OCI-LY1 (cell line): ENCODE measurements at regions not wholly inside any gene's neighbourhood (a gene's known extent, or its start where the extent isn't known, plus 50 kb on each side); places are given as distances from the start of the nearest gene placed in this dataset.

Source experiments
- H2AFZ ChIP-seq: fragments of 200-600 bp; sonication (generic), shearing (Covaris generic); 2 replicates; pipeline ENCODE4 v1.6.0; 2014; ENCODE audit warnings: antibody characterized with exemption, mild to moderate bottlenecking, low read length
- H3F3A ChIP-seq: fragments of 200-600 bp; sonication (generic), shearing (Covaris generic); 2 replicates; pipeline ENCODE4 v1.6.0; 2014; ENCODE audit warnings: mild to moderate bottlenecking, antibody characterized with exemption, low read length, moderate library complexity; ENCODE audit not compliant: insufficient read depth
- H3K27ac ChIP-seq: fragments of 200-600 bp; sonication (generic); 2 replicates; pipeline ENCODE4 v1.5.1; 2014; ENCODE audit warnings: low read length, mixed run types, mild to moderate bottlenecking, low read depth; ENCODE audit not compliant: poor library complexity, severe bottlenecking
- H3K27me3 ChIP-seq: fragments of 200-600 bp; sonication (generic); 2 replicates; pipeline ENCODE4 v1.6.0; 2014; ENCODE audit warnings: antibody characterized with exemption, mild to moderate bottlenecking, low read length, moderate library complexity; ENCODE audit not compliant: insufficient read depth
- H3K36me3 ChIP-seq: fragments of 200-600 bp; sonication (generic); 2 replicates; pipeline ENCODE4 v1.6.1; 2014; ENCODE audit warnings: mild to moderate bottlenecking, antibody characterized with exemption, low read length, moderate library complexity, mixed read lengths; ENCODE audit not compliant: insufficient read depth
- H3K4me1 ChIP-seq: fragments of 200-600 bp; sonication (generic); 2 replicates; pipeline ENCODE4 v1.5.1; 2014; ENCODE audit warnings: mild to moderate bottlenecking, low read length, moderate library complexity; ENCODE audit not compliant: insufficient read depth, severe bottlenecking
- H3K4me2 ChIP-seq: fragments of 200-600 bp; sonication (generic), shearing (Covaris generic); 2 replicates; pipeline ENCODE4 v1.6.1; 2014; ENCODE audit warnings: low read length
- H3K4me3 ChIP-seq: fragments of 200-600 bp; sonication (generic); 2 replicates; pipeline ENCODE4 v1.5.1; 2014; ENCODE audit warnings: low read length, low read depth, mild to moderate bottlenecking, mixed read lengths; ENCODE audit not compliant: poor library complexity, severe bottlenecking
- H3K79me2 ChIP-seq: fragments of 200-600 bp; shearing (Covaris generic); 2 replicates; pipeline ENCODE4 v1.6.1; 2016; ENCODE audit warnings: mixed run types, low read length, mixed read lengths; ENCODE audit not compliant: insufficient read depth
- H3K9ac ChIP-seq: fragments of 200-600 bp; sonication (generic), shearing (Covaris generic); 2 replicates; pipeline ENCODE4 v1.6.1; 2014; ENCODE audit warnings: mild to moderate bottlenecking, low read length, mixed read lengths
- H3K9me2 ChIP-seq: fragments of 200-600 bp; sonication (generic), shearing (Covaris generic); 2 replicates; pipeline ENCODE4 v1.6.1; 2014; ENCODE audit warnings: low read depth, mild to moderate bottlenecking, low read length, mixed read lengths
- H3K9me3 ChIP-seq: fragments of 200-600 bp; shearing (Covaris generic); 2 replicates; pipeline ENCODE4 v1.6.1; 2014; ENCODE audit warnings: low read length, mixed read lengths
- H4K20me1 ChIP-seq: fragments of 200-600 bp; sonication (generic), shearing (Covaris generic); 2 replicates; pipeline ENCODE4 v1.6.0; 2016; ENCODE audit warnings: mild to moderate bottlenecking, low read length; ENCODE audit not compliant: insufficient read depth
- CTCF ChIP-seq: fragments of 200-600 bp; sonication (generic), shearing (Covaris generic); IDR thresholded peaks from 2 replicates; pipeline ENCODE4 v1.5.1; 2017; ENCODE audit warnings: mild to moderate bottlenecking, antibody characterized with exemption, low read length, moderate library complexity, mixed read lengths
- EZH2 ChIP-seq: fragments of 200-600 bp; sonication (generic), shearing (Covaris generic); IDR thresholded peaks from 2 replicates; pipeline ENCODE4 v1.8.0; 2017; ENCODE audit warnings: borderline replicate concordance, mixed run types, mild to moderate bottlenecking, antibody characterized with exemption, low read length, moderate library complexity, mixed read lengths

- no peak for TF ChIP-seq EZH2
- H3K9me3 ChIP-seq, result no peaks in the 10 kb centered on the region
Measured at GRCh38 chr2:167401309-167401708, 513.0 kb downstream of the XIRP2 start.

DNA sequence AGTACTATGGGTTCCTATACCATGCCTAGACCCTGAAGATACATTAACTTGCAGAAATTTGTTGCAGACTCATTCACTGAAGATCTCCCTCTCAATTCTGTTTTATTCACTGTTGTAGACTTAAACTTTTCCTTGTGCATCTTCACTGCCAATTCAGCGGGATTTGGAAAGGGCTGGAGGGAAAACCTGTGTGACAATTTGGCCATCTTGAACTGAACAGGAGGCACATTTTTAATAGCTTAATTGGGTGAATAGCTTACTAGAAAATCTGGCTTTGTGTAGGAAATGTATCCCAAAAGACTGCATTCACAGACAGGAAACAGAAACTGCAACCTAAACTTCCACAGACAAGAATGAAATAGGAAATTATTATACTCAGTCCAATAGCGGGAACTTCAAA, 512.3 kb downstream of the XIRP2 start:
- no peak overlapping the region for H3K4me3 ChIP-seq
- no peaks in the 10 kb centered on the region for H3K27me3 ChIP-seq
- H3K4me2 ChIP-seq, result no peak overlapping the region
- no peaks in the 10 kb centered on the region for H4K20me1 ChIP-seq
- H3K9me2 ChIP-seq, result no peaks in the 10 kb centered on the region
- no peaks in the 10 kb centered on the region for H3K79me2 ChIP-seq
- no peaks in the 10 kb centered on the region for H3K4me1 ChIP-seq
- H2AFZ ChIP-seq, result no peak overlapping the region
- no peak overlapping the region for H3K9ac ChIP-seq
- H3F3A ChIP-seq, result no peaks in the 10 kb centered on the region
- no peaks in the 10 kb centered on the region for H3K36me3 ChIP-seq
- no peak for TF ChIP-seq EZH2
- no peak for TF ChIP-seq CTCF
- H3K27ac ChIP-seq, result no peak overlapping the region
- no peaks in the 10 kb centered on the region for H3K9me3 ChIP-seq

More at GRCh38 chr2:167401309-167401708, 513.0 kb downstream of the XIRP2 start:
- no peaks in the 10 kb centered on the region for H3K27me3 ChIP-seq
- H3F3A ChIP-seq, result no peaks in the 10 kb centered on the region
- no peaks in the 10 kb centered on the region for H3K9me2 ChIP-seq
- H3K4me2 ChIP-seq, result no peak overlapping the region
- no peaks in the 10 kb centered on the region for H3K79me2 ChIP-seq
- H2AFZ ChIP-seq, result no peak overlapping the region
- H3K4me1 ChIP-seq, result no peaks in the 10 kb centered on the region
- no peak overlapping the region for H3K4me3 ChIP-seq
- no peaks in the 10 kb centered on the region for H3K36me3 ChIP-seq
- no peak overlapping the region for H3K9ac ChIP-seq
- no peak overlapping the region for H3K27ac ChIP-seq
- no peaks in the 10 kb centered on the region for H4K20me1 ChIP-seq

- no peak overlapping the region for H3K27ac ChIP-seq
- H3K4me2 ChIP-seq, result no peak overlapping the region
- H2AFZ ChIP-seq, result no peak overlapping the region
- H3K9ac ChIP-seq, result no peak overlapping the region
- H3K9me3 ChIP-seq, result no peaks in the 10 kb centered on the region
- no peaks in the 10 kb centered on the region for H3K36me3 ChIP-seq
- no peak overlapping the region for H3K4me3 ChIP-seq
- H3F3A ChIP-seq, result no peaks in the 10 kb centered on the region
- H4K20me1 ChIP-seq, result no peaks in the 10 kb centered on the region
- no peaks in the 10 kb centered on the region for H3K79me2 ChIP-seq
- H3K9me2 ChIP-seq, result no peaks in the 10 kb centered on the region
- H3K4me1 ChIP-seq, result no peaks in the 10 kb centered on the region
- TF ChIP-seq CTCF (no peak), EZH2 (no peak)
- H3K27me3 ChIP-seq, result no peaks in the 10 kb centered on the region
Measured at GRCh38 chr2:167398873-167399272, 510.6 kb downstream of the XIRP2 start.

GRCh38 chr2:167388901-167389300, 500.6 kb downstream of the XIRP2 start:
- Histone ChIP-seq H3K27ac (no peak overlapping the region), H2AFZ (no peak overlapping the region), H3K4me1 (no peaks in the 10 kb centered on the region), H3K9me3 (no peaks in the 10 kb centered on the region), H3K9ac (no peak overlapping the region), H3K79me2 (no peaks in the 10 kb centered on the region), H3K9me2 (no peaks in the 10 kb centered on the region), H3K27me3 (no peaks in the 10 kb centered on the region), H4K20me1 (no peaks in the 10 kb centered on the region), H3K36me3 (no peaks in the 10 kb centered on the region), H3F3A (no peaks in the 10 kb centered on the region), H3K4me3 (no peak overlapping the region), H3K4me2 (no peak overlapping the region)
- no peak for TF ChIP-seq CTCF
- no peak for TF ChIP-seq EZH2
